DOHH2 (cell line): ENCODE measurements at regions not wholly inside any gene's neighbourhood (a gene's known extent, or its start where the extent isn't known, plus 50 kb on each side); places are given as distances from the start of the nearest gene placed in this dataset.

Source experiments
- H3F3A ChIP-seq: fragments of 200-600 bp; sonication (generic), shearing (Covaris generic); 2 replicates; pipeline ENCODE4 v1.6.0; 2016; ENCODE audit warnings: antibody characterized with exemption, mild to moderate bottlenecking; ENCODE audit not compliant: control insufficient read depth, insufficient read depth
- H3K27ac ChIP-seq: fragments of 200-600 bp; sonication (generic); 2 replicates; pipeline ENCODE4 v1.5.1; 2014; ENCODE audit warnings: low read depth, mild to moderate bottlenecking, low read length, moderate library complexity
- H3K27me3 ChIP-seq: fragments of 200-600 bp; sonication (generic); 2 replicates; pipeline ENCODE4 v1.6.1; 2014; ENCODE audit warnings: mild to moderate bottlenecking, low read length, mixed read lengths; ENCODE audit not compliant: control insufficient read depth
- H3K36me3 ChIP-seq: fragments of 200-600 bp; sonication (generic); 2 replicates; pipeline ENCODE4 v1.6.1; 2014; ENCODE audit warnings: mild to moderate bottlenecking, low read length, moderate library complexity, mixed read lengths; ENCODE audit not compliant: control insufficient read depth
- H3K4me1 ChIP-seq: fragments of 200-600 bp; sonication (generic); 2 replicates; pipeline ENCODE4 v1.6.1; 2014; ENCODE audit warnings: mild to moderate bottlenecking, low read length, mixed read lengths; ENCODE audit not compliant: control insufficient read depth
- H3K4me2 ChIP-seq: fragments of 200-600 bp; sonication (generic); 2 replicates; pipeline ENCODE4 v1.6.0; 2014; ENCODE audit warnings: mild to moderate bottlenecking, low read length, moderate library complexity
- H3K4me3 ChIP-seq: fragments of 200-600 bp; sonication (generic); 2 replicates; pipeline ENCODE4 v1.5.1; 2014; ENCODE audit warnings: mild to moderate bottlenecking, low read length, mixed read lengths
- H3K79me2 ChIP-seq: fragments of 200-600 bp; sonication (generic); 2 replicates; pipeline ENCODE4 v1.6.1; 2014; ENCODE audit warnings: mild to moderate bottlenecking, low read length, mixed read lengths; ENCODE audit not compliant: control insufficient read depth
- H3K9me2 ChIP-seq: fragments of 200-600 bp; sonication (generic); replicated peaks from 2 replicates; pipeline ENCODE4 v1.6.1; 2014; ENCODE audit warnings: mild to moderate bottlenecking, low read length, mixed read lengths; ENCODE audit not compliant: control insufficient read depth
- H3K9me3 ChIP-seq: fragments of 200-600 bp; sonication (generic); 2 replicates; pipeline ENCODE4 v1.6.1; 2014; ENCODE audit warnings: antibody characterized with exemption, low read length, mixed read lengths; ENCODE audit not compliant: control insufficient read depth, insufficient read depth
- H4K20me1 ChIP-seq: fragments of 200-600 bp; sonication (generic); 2 replicates; pipeline ENCODE4 v1.6.0; 2014; ENCODE audit warnings: low read depth, mild to moderate bottlenecking, antibody characterized with exemption, low read length, moderate library complexity; ENCODE audit not compliant: control insufficient read depth, insufficient read depth
- CTCF ChIP-seq: fragments of 200-600 bp; sonication (generic); IDR thresholded peaks from one replicate; pipeline ENCODE4 v1.5.1; 2014; ENCODE audit warnings: antibody characterized with exemption, mild to moderate bottlenecking, low read depth, low read length; ENCODE audit not compliant: poor library complexity, severe bottlenecking
- EZH2phosphoT487 ChIP-seq: fragments of 200-600 bp; sonication (generic); IDR thresholded peaks from 2 replicates; pipeline ENCODE4 v1.6.1; 2017; ENCODE audit warnings: borderline replicate concordance, mild to moderate bottlenecking, antibody characterized with exemption, low read length, moderate library complexity, mixed read lengths

GRCh38 chr5:97443740-97444139 is 260.7 kb upstream of the RIOK2 start:
- Histone ChIP-seq H3K27me3 (no peaks in the 10 kb centered on the region), H3K9me2 (no peaks in the 10 kb centered on the region), H3K4me3 (no peak overlapping the region), H3K36me3 (no peaks in the 10 kb centered on the region), H3F3A (no peaks in the 10 kb centered on the region), H4K20me1 (no peaks in the 10 kb centered on the region), H3K4me1 (no peaks in the 10 kb centered on the region), H3K4me2 (no peak overlapping the region), H3K79me2 (no peaks in the 10 kb centered on the region), H3K9me3 (no peaks in the 10 kb centered on the region), H3K27ac (no peak overlapping the region)
- TF ChIP-seq CTCF (no peak), EZH2phosphoT487 (no peak)

- no peak overlapping the region for H3K27ac ChIP-seq
- TF ChIP-seq CTCF: no peak
- no peak for TF ChIP-seq EZH2phosphoT487
- H3K4me2 ChIP-seq: no peak overlapping the region
- no peaks in the 10 kb centered on the region for H3K36me3 ChIP-seq
- no peaks in the 10 kb centered on the region for H4K20me1 ChIP-seq
- H3F3A ChIP-seq: no peaks in the 10 kb centered on the region
- H3K27me3 ChIP-seq: no peaks in the 10 kb centered on the region
- no peaks in the 10 kb centered on the region for H3K9me3 ChIP-seq
- H3K4me3 ChIP-seq: no peak overlapping the region
- H3K79me2 ChIP-seq: no peaks in the 10 kb centered on the region
- no peaks in the 10 kb centered on the region for H3K9me2 ChIP-seq
- H3K4me1 ChIP-seq: no peaks in the 10 kb centered on the region
These were observed 266.1 kb upstream of the RIOK2 start for GRCh38 chr5:97449172-97449571.

- Histone ChIP-seq H3K79me2 (no peaks in the 10 kb centered on the region), H3K9me2 (no peaks in the 10 kb centered on the region), H3K27ac (no peak overlapping the region), H3K9me3 (no peaks in the 10 kb centered on the region), H3K4me1 (no peaks in the 10 kb centered on the region), H3K27me3 (no peaks in the 10 kb centered on the region), H3K4me3 (no peak overlapping the region), H3K36me3 (no peaks in the 10 kb centered on the region), H3K4me2 (no peak overlapping the region), H3F3A (no peaks in the 10 kb centered on the region), H4K20me1 (no peaks in the 10 kb centered on the region)
- TF ChIP-seq EZH2phosphoT487: no peak
- TF ChIP-seq CTCF: no peak
These were observed 269.6 kb upstream of the RIOK2 start for GRCh38 chr5:97452646-97453045.

- H3K4me3 ChIP-seq: no peak overlapping the region
- no peaks in the 10 kb centered on the region for H4K20me1 ChIP-seq
- no peaks in the 10 kb centered on the region for H3K9me2 ChIP-seq
- H3K27me3 ChIP-seq: no peaks in the 10 kb centered on the region
- no peak overlapping the region for H3K27ac ChIP-seq
- H3F3A ChIP-seq: no peaks in the 10 kb centered on the region
- no peak overlapping the region for H3K4me2 ChIP-seq
- H3K4me1 ChIP-seq: no peaks in the 10 kb centered on the region
- TF ChIP-seq EZH2phosphoT487 (no peak), CTCF (no peak)
- H3K36me3 ChIP-seq: no peaks in the 10 kb centered on the region
- no peaks in the 10 kb centered on the region for H3K79me2 ChIP-seq
- no peaks in the 10 kb centered on the region for H3K9me3 ChIP-seq
These were observed 270.2 kb upstream of the RIOK2 start for GRCh38 chr5:97453263-97453662.
